PFSK-1 (cell line): ENCODE measurements at regions not wholly inside any gene's neighbourhood (a gene's known extent, or its start where the extent isn't known, plus 50 kb on each side); places are given as distances from the start of the nearest gene placed in this dataset.

Source experiments
- POLR2AphosphoS5 ChIP-seq: IDR thresholded peaks from 2 replicates; pipeline ENCODE4 v1.6.1; 2012; ENCODE audit warnings: low read depth, mild to moderate bottlenecking, control low read depth, low read length, moderate library complexity
- SIN3A ChIP-seq: IDR thresholded peaks from 2 replicates; pipeline ENCODE4 v1.6.1; 2012; ENCODE audit warnings: mild to moderate bottlenecking, low read length, moderate library complexity, borderline replicate concordance; ENCODE audit not compliant: insufficient read depth
- TAF1 ChIP-seq: IDR thresholded peaks from 2 replicates; pipeline ENCODE4 v1.6.1; 2012; ENCODE audit warnings: low read length, control low read depth, borderline replicate concordance; ENCODE audit not compliant: insufficient read depth
- TF ChIP-seq, protein P1 (sequence below), 2 experiments: IDR thresholded peaks; 2 replicates each; pipeline versions ENCODE4 v1.6.1 to v1.8.0; 2011 to 2012; ENCODE audit warnings: low read depth in 2 of 2, low read length in 2 of 2, control low read depth in 1 of 2, inconsistent platforms in 1 of 2, mild to moderate bottlenecking in 1 of 2, moderate library complexity in 1 of 2; ENCODE audit not compliant: insufficient read depth in 1 of 2

DNA sequence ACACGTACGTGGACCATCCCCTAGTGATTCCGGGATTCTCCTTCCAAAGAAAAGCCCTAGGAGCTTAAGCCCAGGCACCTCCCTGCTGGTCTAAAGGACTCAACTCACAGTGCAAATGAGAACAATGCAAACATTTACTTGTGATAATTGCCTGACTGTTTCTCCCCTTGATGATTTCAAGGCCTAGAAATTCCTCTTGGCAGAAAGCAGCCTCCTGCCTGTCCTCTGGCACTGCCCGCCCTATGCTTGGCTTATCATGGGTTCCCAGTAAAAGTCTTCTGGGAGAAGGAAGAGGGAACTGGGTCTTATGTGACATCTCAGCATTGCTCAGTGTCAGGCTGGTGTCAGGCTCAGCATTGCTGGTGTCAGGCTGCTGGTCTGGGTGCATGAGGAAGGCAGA lies 351.8 kb downstream of the SHANK2 start:
- TF ChIP-seq, protein P1, sequence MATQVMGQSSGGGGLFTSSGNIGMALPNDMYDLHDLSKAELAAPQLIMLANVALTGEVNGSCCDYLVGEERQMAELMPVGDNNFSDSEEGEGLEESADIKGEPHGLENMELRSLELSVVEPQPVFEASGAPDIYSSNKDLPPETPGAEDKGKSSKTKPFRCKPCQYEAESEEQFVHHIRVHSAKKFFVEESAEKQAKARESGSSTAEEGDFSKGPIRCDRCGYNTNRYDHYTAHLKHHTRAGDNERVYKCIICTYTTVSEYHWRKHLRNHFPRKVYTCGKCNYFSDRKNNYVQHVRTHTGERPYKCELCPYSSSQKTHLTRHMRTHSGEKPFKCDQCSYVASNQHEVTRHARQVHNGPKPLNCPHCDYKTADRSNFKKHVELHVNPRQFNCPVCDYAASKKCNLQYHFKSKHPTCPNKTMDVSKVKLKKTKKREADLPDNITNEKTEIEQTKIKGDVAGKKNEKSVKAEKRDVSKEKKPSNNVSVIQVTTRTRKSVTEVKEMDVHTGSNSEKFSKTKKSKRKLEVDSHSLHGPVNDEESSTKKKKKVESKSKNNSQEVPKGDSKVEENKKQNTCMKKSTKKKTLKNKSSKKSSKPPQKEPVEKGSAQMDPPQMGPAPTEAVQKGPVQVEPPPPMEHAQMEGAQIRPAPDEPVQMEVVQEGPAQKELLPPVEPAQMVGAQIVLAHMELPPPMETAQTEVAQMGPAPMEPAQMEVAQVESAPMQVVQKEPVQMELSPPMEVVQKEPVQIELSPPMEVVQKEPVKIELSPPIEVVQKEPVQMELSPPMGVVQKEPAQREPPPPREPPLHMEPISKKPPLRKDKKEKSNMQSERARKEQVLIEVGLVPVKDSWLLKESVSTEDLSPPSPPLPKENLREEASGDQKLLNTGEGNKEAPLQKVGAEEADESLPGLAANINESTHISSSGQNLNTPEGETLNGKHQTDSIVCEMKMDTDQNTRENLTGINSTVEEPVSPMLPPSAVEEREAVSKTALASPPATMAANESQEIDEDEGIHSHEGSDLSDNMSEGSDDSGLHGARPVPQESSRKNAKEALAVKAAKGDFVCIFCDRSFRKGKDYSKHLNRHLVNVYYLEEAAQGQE (IDR thresholded peaks at IDR 0.05; ENCODE audit: insufficient read depth in 1 of 2, low read depth in 2 of 2, low read length in 2 of 2), result no peak
- TF ChIP-seq TAF1 (no peak), POLR2AphosphoS5 (no peak), SIN3A (no peak)
